HEK293 (cell line): ENCODE measurements at regions not wholly inside any gene's neighbourhood (a gene's known extent, or its start where the extent isn't known, plus 50 kb on each side); places are given as distances from the start of the nearest gene placed in this dataset.

Experiments used
- KLF1 ChIP-seq: fragments of 450-650 bp; formaldehyde crosslinking; IDR thresholded peaks from 2 replicates; pipeline ENCODE4 v1.5.1; 2016; ENCODE audit warnings: missing biosample characterization, missing genetic modification characterization
- PBX3 ChIP-seq: sonication (generic); formaldehyde crosslinking; IDR thresholded peaks from 2 replicates; pipeline ENCODE4 v1.8.1; 2022; ENCODE audit warnings: mild to moderate bottlenecking, moderate library complexity, missing genetic modification reagents
- RBAK ChIP-seq: fragments of 450-650 bp; formaldehyde crosslinking; IDR thresholded peaks from 2 replicates; pipeline ENCODE4 v1.5.1; 2016; ENCODE audit warnings: missing biosample characterization, missing genetic modification characterization
- SCRT2 ChIP-seq: fragments of 450-650 bp; formaldehyde crosslinking; IDR thresholded peaks from 2 replicates; pipeline ENCODE4 v1.5.1; 2016; ENCODE audit warnings: missing biosample characterization, missing genetic modification characterization
- ZBTB8A ChIP-seq: fragments of 450-650 bp; formaldehyde crosslinking; IDR thresholded peaks from 2 replicates; pipeline ENCODE4 v1.5.1; 2016; ENCODE audit warnings: missing biosample characterization, missing genetic modification characterization
- ZFP41 ChIP-seq: fragments of 450-650 bp; formaldehyde crosslinking; IDR thresholded peaks from 2 replicates; pipeline ENCODE4 v1.5.1; 2016; ENCODE audit warnings: missing biosample characterization, missing genetic modification characterization, borderline replicate concordance
- ZNF140 ChIP-seq: fragments of 450-650 bp; formaldehyde crosslinking; IDR thresholded peaks from 2 replicates; pipeline ENCODE4 v1.5.1; 2016; ENCODE audit warnings: missing biosample characterization, missing genetic modification characterization
- TF ChIP-seq, protein P1 (sequence below): fragments of 450-650 bp; formaldehyde crosslinking; IDR thresholded peaks from 2 replicates; pipeline ENCODE4 v1.5.1; 2016; ENCODE audit warnings: missing biosample characterization, missing genetic modification characterization
- TF ChIP-seq, protein P2 (sequence below): fragments of 450-650 bp; formaldehyde crosslinking; IDR thresholded peaks from 2 replicates; pipeline ENCODE4 v1.5.1; 2016; ENCODE audit warnings: missing biosample characterization, missing genetic modification characterization

DNA sequence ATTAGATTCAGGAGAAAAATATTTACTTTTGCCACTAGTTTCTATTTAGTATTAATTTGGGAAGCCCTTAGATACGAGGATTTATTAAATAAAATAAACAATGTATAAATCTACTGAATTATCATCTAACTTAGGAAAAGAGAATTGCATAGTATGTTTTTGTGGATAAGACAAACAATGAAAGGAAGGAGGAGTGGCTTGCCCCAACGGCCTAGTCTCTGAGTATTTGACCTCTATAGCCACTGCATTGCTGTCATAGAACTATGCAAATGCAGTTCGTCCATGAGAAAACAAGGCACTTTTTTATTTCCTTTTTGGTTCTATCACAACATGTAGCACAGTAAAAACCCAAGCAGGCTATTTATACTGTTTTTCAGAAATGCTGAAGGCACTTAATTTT, 321.2 kb upstream of the CCNH start:
- TF ChIP-seq, protein P1, sequence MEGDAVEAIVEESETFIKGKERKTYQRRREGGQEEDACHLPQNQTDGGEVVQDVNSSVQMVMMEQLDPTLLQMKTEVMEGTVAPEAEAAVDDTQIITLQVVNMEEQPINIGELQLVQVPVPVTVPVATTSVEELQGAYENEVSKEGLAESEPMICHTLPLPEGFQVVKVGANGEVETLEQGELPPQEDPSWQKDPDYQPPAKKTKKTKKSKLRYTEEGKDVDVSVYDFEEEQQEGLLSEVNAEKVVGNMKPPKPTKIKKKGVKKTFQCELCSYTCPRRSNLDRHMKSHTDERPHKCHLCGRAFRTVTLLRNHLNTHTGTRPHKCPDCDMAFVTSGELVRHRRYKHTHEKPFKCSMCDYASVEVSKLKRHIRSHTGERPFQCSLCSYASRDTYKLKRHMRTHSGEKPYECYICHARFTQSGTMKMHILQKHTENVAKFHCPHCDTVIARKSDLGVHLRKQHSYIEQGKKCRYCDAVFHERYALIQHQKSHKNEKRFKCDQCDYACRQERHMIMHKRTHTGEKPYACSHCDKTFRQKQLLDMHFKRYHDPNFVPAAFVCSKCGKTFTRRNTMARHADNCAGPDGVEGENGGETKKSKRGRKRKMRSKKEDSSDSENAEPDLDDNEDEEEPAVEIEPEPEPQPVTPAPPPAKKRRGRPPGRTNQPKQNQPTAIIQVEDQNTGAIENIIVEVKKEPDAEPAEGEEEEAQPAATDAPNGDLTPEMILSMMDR (tag by site-specific recombination): no peak
- TF ChIP-seq KLF1 (tag by site-specific recombination) (no peak), RBAK (tag by site-specific recombination) (no peak), ZFP41 (no peak), PBX3 (CRISPR knock-in tag) (no peak), SCRT2 (tag by site-specific recombination) (no peak), ZBTB8A (tag by site-specific recombination) (no peak), ZNF140 (tag by site-specific recombination) (no peak)
- TF ChIP-seq, protein P2, sequence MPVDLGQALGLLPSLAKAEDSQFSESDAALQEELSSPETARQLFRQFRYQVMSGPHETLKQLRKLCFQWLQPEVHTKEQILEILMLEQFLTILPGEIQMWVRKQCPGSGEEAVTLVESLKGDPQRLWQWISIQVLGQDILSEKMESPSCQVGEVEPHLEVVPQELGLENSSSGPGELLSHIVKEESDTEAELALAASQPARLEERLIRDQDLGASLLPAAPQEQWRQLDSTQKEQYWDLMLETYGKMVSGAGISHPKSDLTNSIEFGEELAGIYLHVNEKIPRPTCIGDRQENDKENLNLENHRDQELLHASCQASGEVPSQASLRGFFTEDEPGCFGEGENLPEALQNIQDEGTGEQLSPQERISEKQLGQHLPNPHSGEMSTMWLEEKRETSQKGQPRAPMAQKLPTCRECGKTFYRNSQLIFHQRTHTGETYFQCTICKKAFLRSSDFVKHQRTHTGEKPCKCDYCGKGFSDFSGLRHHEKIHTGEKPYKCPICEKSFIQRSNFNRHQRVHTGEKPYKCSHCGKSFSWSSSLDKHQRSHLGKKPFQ (tag by site-specific recombination): no peak
